GM23338 (cell line): ENCODE measurements at regions not wholly inside any gene's neighbourhood (a gene's known extent, or its start where the extent isn't known, plus 50 kb on each side); places are given as distances from the start of the nearest gene placed in this dataset.

Source experiments
- ATAC-seq: fragments of 200-7000 bp; cut with Tn5 transposase; 3 replicates; pipeline ENCODE4 v1.9.1; 2020
- DNase-seq: peaks from one replicate; pipeline ENCODE4 v3.0.0-alpha.2; 2015; ENCODE audit warnings: low spot score
- H2AFZ ChIP-seq: fragments of 200-600 bp; sonication (generic); 2 replicates; pipeline ENCODE4 v1.8.0; 2016; ENCODE audit warnings: antibody characterized with exemption, mild to moderate bottlenecking, moderate library complexity
- H3F3A ChIP-seq: fragments of 200-600 bp; sonication (generic); replicated peaks from 2 replicates; pipeline ENCODE4 v1.8.0; 2017; ENCODE audit warnings: antibody characterized with exemption, mixed run types, low read depth
- H3K27ac ChIP-seq: fragments of 200-600 bp; sonication (generic); 2 replicates; pipeline ENCODE4 v1.6.1; 2016; ENCODE audit warnings: low read depth
- H3K27me3 ChIP-seq: fragments of 200-600 bp; sonication (generic); 2 replicates; pipeline ENCODE4 v1.8.0; 2016; ENCODE audit warnings: mild to moderate bottlenecking, mixed run types, moderate library complexity; ENCODE audit not compliant: insufficient read depth
- H3K36me3 ChIP-seq: fragments of 200-600 bp; sonication (generic); 2 replicates; pipeline ENCODE4 v1.8.0; 2016; ENCODE audit warnings: mild to moderate bottlenecking; ENCODE audit not compliant: insufficient read depth
- H3K4me1 ChIP-seq: fragments of 200-600 bp; sonication (generic); 2 replicates; pipeline ENCODE4 v1.8.0; 2016; ENCODE audit warnings: mild to moderate bottlenecking, moderate library complexity; ENCODE audit not compliant: insufficient read depth
- H3K4me2 ChIP-seq: fragments of 200-600 bp; sonication (generic); 2 replicates; pipeline ENCODE4 v1.7.1; 2017; ENCODE audit warnings: mixed run types
- H3K4me3 ChIP-seq: fragments of 200-600 bp; sonication (generic); 2 replicates; pipeline ENCODE4 v1.6.1; 2016; ENCODE audit warnings: mixed run types
- H3K79me2 ChIP-seq: fragments of 200-600 bp; sonication (generic); replicated peaks from 2 replicates; pipeline ENCODE4 v1.8.0; 2017; ENCODE audit warnings: mild to moderate bottlenecking; ENCODE audit not compliant: insufficient read depth
- H3K9me2 ChIP-seq: fragments of 200-600 bp; sonication (generic); 2 replicates; pipeline ENCODE4 v1.8.0; 2017; ENCODE audit not compliant: insufficient read depth
- H4K20me1 ChIP-seq: fragments of 200-600 bp; sonication (generic); replicated peaks from 2 replicates; pipeline ENCODE4 v1.8.0; 2017; ENCODE audit warnings: mild to moderate bottlenecking; ENCODE audit not compliant: insufficient read depth
- H3K27ac Mint-ChIP-seq: 2 replicates; pipeline ENCODE4 v1.8.0; 2020; ENCODE audit warnings: inconsistent platforms, mild to moderate bottlenecking, moderate library complexity, mixed read lengths
- H3K27me3 Mint-ChIP-seq: 3 replicates; pipeline ENCODE4 v1.8.0; 2022; ENCODE audit warnings: low read depth, mild to moderate bottlenecking, moderate library complexity, mixed read lengths, inconsistent platforms; ENCODE audit not compliant: insufficient read depth, poor library complexity
- H3K36me3 Mint-ChIP-seq: 3 replicates; pipeline ENCODE4 v1.8.0; 2021; ENCODE audit warnings: low read depth, mild to moderate bottlenecking, inconsistent platforms, moderate library complexity, mixed read lengths
- H3K4me1 Mint-ChIP-seq: 3 replicates; pipeline ENCODE4 v1.8.0; 2020; ENCODE audit warnings: mild to moderate bottlenecking, inconsistent platforms, mixed read lengths
- H3K4me3 Mint-ChIP-seq: 3 replicates; pipeline ENCODE4 v1.8.0; 2021; ENCODE audit warnings: moderate library complexity, mild to moderate bottlenecking, inconsistent platforms, mixed read lengths
- H3K9me3 Mint-ChIP-seq: 3 replicates; pipeline ENCODE4 v1.8.0; 2020; ENCODE audit warnings: moderate library complexity, mild to moderate bottlenecking, inconsistent platforms, mixed read lengths
- CREB1 ChIP-seq: fragments of 250-450 bp; sonication (Bioruptor Pico); IDR thresholded peaks from 2 replicates; pipeline ENCODE4 v1.5.0; 2020; ENCODE audit warnings: low read depth, mild to moderate bottlenecking, moderate library complexity
- CTCF ChIP-seq, 2 experiments: fragments of 200-600 bp in 1 of 2; sonication (generic) in 1 of 2; conservative IDR thresholded peaks; 2 replicates each; pipeline versions ENCODE4 v1.5.1 to v1.6.1; 2016 to 2017; ENCODE audit warnings: antibody characterized with exemption in 2 of 2, low read depth in 2 of 2, mild to moderate bottlenecking in 2 of 2, moderate library complexity in 1 of 2
- ETS1 ChIP-seq: IDR thresholded peaks from 2 replicates; pipeline ENCODE4 v1.6.1; 2016; ENCODE audit warnings: antibody characterized with exemption
- EZH2 ChIP-seq: fragments of 200-600 bp; sonication (generic); IDR thresholded peaks from one replicate; pipeline ENCODE4 v1.8.0; 2017; ENCODE audit warnings: antibody characterized with exemption, mild to moderate bottlenecking, low read depth; ENCODE audit not compliant: unreplicated experiment
- EZH2phosphoT487 ChIP-seq: fragments of 200-600 bp; sonication (generic); IDR thresholded peaks from one replicate; pipeline ENCODE4 v1.8.1; 2018; ENCODE audit warnings: antibody characterized with exemption; ENCODE audit not compliant: unreplicated experiment
- JUNB ChIP-seq: IDR thresholded peaks from one replicate; pipeline ENCODE4 v1.6.1; 2016; ENCODE audit warnings: antibody characterized with exemption; ENCODE audit not compliant: unreplicated experiment
- NANOG ChIP-seq: IDR thresholded peaks from 2 replicates; pipeline ENCODE4 v1.6.1; 2016; ENCODE audit warnings: antibody characterized with exemption, borderline replicate concordance
- POLR2AphosphoS5 ChIP-seq: IDR thresholded peaks from 2 replicates; pipeline ENCODE4 v1.6.1; 2016; ENCODE audit warnings: antibody characterized with exemption, low read depth
- REST ChIP-seq: IDR thresholded peaks from one replicate; pipeline ENCODE4 v1.6.1; 2018; ENCODE audit warnings: antibody characterized with exemption; ENCODE audit not compliant: unreplicated experiment
- STAT1 ChIP-seq: IDR thresholded peaks from one replicate; pipeline ENCODE4 v1.6.1; 2016; ENCODE audit warnings: antibody characterized with exemption; ENCODE audit not compliant: unreplicated experiment
- ZNF114 ChIP-seq: fragments of 250-450 bp; sonication (Bioruptor Pico); IDR thresholded peaks from 2 replicates; pipeline ENCODE4 v1.5.0; 2020; ENCODE audit warnings: mild to moderate bottlenecking, moderate library complexity
- ZNF331 ChIP-seq: fragments of 250-450 bp; sonication (Bioruptor Pico); IDR thresholded peaks from 2 replicates; pipeline ENCODE4 v1.5.0; 2020; ENCODE audit warnings: low read depth, mild to moderate bottlenecking, moderate library complexity
- ZNF462 ChIP-seq: fragments of 250-450 bp; sonication (Bioruptor Pico); IDR thresholded peaks from 2 replicates; pipeline ENCODE4 v1.5.0; 2020; ENCODE audit warnings: mild to moderate bottlenecking, moderate library complexity

GRCh38 chr11:80873310-80873999 is 1432.6 kb upstream of the TENM4 start:
- H3K4me1 ChIP-seq = no peaks in the 10 kb centered on the region
- Mint-ChIP-seq H3K9me3 (no peaks in the 10 kb centered on the region), H3K27ac (no peak overlapping the region), H3K4me1 (no peaks in the 10 kb centered on the region), H3K36me3 (no peaks in the 10 kb centered on the region), H3K27me3 (no peaks in the 10 kb centered on the region), H3K4me3 (no peak overlapping the region)
- H3K4me3 ChIP-seq = no peak overlapping the region
- H3K36me3 ChIP-seq = no peaks in the 10 kb centered on the region
- no peaks in the 10 kb centered on the region for H4K20me1 ChIP-seq
- DNase-seq = no peak
- no peaks in the 10 kb centered on the region for H3F3A ChIP-seq
- no peaks in the 10 kb centered on the region for H3K27me3 ChIP-seq
- no peak overlapping the region for H2AFZ ChIP-seq
- H3K79me2 ChIP-seq = no peaks in the 10 kb centered on the region
- no peak overlapping the region for H3K4me2 ChIP-seq
- no peaks in the 10 kb centered on the region for H3K9me2 ChIP-seq
- no peak for ATAC-seq
- no peak overlapping the region for H3K27ac ChIP-seq
- no peak for TF ChIP-seq EZH2
- TF ChIP-seq ZNF114 = no peak
- no peak for TF ChIP-seq EZH2phosphoT487
- no peak for TF ChIP-seq POLR2AphosphoS5
- no peak for TF ChIP-seq ETS1
- no peak for TF ChIP-seq STAT1
- TF ChIP-seq NANOG = no peak
- TF ChIP-seq ZNF331 (CRISPR knock-in tag) = no peak
- no peak for TF ChIP-seq REST
- no peak for TF ChIP-seq CREB1 (CRISPR knock-in tag)
- TF ChIP-seq ZNF462 (CRISPR knock-in tag) = no peak
- no peak for TF ChIP-seq JUNB
- no peak for TF ChIP-seq CTCF (conservative IDR thresholded peaks at IDR 0.05; ENCODE audit: low read depth in 2 of 2)
